GM10266 (cell line): ENCODE measurements at regions not wholly inside any gene's neighbourhood (a gene's known extent, or its start where the extent isn't known, plus 50 kb on each side); places are given as distances from the start of the nearest gene placed in this dataset.

ENCODE experiments used
- DNase-seq: peaks from one replicate; pipeline ENCODE4 v3.0.0; 2012; ENCODE audit errors: extremely low spot score
- TF ChIP-seq, protein P1 (sequence below): IDR thresholded peaks from 2 replicates; pipeline ENCODE4 v1.5.1; 2012; ENCODE audit warnings: mild to moderate bottlenecking, low read depth; ENCODE audit not compliant: control insufficient read depth, insufficient read depth; ENCODE audit errors: missing control alignments

DNA sequence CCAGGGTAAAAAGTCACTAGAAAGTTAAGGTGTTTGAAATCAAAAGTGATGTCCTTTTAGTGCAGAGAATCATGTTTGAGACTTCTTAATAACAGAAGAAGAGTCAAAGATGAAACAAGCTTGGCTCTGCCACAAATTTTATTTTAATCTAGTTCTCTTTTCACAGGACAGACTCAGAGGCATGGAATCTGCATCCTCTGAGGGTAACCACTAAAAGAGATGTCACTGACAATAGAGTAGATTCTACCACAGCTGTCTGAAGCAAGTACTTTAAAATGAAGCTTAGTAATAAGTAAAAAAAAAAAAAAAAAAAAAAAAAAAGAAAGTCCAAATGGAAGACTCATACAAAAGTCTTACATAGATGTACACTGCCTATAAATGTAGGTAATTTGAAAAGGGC lies 519.7 kb upstream of the PRMT6 start:
- DNase-seq, result no peak
- TF ChIP-seq, protein P1, sequence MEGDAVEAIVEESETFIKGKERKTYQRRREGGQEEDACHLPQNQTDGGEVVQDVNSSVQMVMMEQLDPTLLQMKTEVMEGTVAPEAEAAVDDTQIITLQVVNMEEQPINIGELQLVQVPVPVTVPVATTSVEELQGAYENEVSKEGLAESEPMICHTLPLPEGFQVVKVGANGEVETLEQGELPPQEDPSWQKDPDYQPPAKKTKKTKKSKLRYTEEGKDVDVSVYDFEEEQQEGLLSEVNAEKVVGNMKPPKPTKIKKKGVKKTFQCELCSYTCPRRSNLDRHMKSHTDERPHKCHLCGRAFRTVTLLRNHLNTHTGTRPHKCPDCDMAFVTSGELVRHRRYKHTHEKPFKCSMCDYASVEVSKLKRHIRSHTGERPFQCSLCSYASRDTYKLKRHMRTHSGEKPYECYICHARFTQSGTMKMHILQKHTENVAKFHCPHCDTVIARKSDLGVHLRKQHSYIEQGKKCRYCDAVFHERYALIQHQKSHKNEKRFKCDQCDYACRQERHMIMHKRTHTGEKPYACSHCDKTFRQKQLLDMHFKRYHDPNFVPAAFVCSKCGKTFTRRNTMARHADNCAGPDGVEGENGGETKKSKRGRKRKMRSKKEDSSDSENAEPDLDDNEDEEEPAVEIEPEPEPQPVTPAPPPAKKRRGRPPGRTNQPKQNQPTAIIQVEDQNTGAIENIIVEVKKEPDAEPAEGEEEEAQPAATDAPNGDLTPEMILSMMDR, result no peak

DNA sequence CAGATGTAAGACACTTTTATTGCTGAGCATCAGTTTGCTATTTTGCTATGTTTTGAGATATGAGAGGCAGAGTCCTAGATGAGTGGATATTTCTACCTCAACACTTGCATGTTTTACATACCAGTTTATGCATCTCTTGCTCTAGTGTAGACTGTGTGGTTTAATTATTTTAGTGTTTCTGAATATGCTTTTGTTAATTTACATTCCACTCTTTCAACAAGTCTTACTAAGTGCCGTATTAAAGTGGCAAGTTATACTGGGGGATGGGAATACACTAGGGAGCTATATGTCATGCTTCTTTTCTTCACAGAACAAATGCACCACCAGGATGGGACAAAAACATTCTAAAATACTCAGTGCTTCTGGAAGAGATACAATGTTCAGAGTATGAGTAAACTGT lies 507.7 kb upstream of the PRMT6 start:
- TF ChIP-seq, protein P1, result no peak
- no peak for DNase-seq

DNA sequence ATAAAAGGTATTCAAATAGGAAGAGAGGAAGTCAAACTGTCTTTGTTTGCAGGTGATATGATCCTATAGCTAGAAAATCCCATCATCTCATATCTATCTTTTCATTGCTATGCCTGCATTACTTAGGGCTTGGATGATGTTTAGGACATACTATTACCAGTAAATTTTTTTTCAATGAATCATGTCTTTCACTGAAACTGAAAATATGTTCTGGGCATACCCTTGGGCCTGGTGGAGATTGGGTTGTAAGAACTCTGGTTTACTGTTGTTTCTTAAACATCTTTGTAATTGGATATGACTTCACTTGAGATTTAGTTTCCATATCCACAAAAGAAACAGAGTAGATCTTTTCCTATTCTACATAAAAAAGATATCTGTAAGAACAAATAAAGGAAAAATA lies 502.2 kb upstream of the PRMT6 start:
- TF ChIP-seq, protein P1, result no peak
- DNase-seq, result no peak

DNA sequence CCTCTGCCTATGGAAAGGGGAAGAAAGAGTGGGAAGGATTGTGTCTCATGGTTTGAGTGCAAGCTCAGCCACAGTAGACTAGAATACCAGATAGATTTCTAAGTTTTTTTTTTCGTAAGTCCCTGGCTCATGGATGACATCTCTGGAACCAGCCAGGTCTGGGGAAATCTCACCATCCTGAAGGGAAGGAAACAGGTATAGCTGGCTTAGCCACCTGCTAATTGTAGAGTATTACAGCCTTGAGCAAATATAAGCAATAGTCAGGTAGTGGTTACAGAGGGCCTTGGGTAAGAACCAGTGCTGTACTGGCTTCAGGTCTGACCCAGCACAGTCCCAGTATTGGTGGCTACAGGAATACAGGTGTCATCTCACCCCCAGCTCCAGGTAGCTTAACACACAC lies 500.9 kb upstream of the PRMT6 start:
- TF ChIP-seq, protein P1, result no peak
- DNase-seq, result no peak

DNA sequence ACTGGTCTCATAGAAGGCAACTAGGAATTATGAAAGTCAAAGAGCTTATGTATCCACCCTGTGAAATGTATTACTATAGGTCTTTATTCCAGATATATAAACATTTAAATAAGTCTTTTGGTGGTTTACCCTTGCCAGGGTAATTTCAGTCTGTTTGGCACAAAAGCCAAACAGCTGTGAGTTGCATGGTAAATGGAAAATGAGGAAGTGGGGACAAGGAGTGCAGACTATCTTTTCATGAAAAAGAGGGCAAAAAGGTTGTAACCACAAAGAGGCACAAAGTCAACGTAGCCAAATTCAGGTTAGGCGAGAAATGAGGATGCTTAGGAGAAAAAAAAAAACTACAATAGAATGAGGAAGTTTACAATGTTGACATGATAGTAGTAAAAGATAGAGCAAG lies 492.3 kb upstream of the PRMT6 start:
- no peak for DNase-seq

DNA sequence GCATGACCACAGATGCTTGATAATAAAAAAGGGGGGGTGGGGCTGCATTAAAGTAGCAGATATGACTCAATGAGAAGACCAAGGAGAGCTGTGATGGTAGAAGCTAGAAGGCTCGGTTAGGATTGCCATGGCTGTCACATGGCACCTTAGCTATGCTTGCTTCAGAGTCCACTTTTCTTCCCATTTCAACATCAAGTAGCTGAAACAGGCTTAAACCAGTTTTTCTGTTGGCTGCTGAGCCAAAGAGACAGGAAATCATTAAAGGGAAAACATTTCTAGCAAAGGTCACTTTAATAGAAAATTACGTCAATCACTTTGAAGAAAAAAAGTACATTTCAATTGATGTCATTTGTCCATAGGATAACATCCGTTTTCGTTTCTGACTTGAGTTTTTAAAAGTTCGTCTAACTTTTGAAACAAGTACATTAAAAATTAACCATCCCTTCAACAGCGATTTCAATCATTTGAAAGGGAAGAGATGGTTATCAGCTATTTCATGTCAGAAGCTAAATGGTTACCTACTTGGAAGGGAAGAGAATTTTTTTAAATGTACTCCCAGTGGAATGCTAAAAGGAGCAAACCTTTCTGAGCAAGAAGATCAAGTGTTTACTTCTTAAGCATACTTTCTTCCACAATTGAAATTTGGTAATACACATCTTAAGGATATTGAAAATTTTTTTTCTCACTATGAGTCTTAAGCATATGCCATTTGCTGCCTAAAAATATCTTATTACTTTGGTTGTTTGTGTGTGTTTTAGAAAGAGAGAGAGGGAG lies 488.1 kb upstream of the PRMT6 start:
- DNase-seq, result no peak
- TF ChIP-seq, protein P1, result no peak

More for the DNA sequence above, 492.3 kb upstream of the PRMT6 start:
- TF ChIP-seq, protein P1, result no peak

DNA sequence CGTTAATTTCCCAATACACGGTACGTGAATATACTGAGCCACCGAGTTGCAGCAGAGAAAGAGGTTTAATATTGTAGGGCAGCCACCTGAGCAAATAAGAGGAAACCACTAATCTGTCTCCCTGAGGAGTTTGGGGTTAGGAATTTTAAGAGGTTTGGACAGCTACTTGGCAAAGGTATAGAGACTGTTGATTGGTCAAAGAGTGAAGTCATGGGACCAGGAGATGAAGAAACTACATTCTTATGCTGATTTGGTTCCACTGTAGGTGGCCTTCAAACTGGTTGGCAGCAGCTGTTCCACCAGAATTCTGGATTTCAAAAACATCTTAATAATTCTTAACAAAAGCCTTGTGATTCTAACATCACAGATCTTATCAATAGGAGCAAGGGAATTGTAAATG lies 485.4 kb upstream of the PRMT6 start:
- TF ChIP-seq, protein P1, result no peak
- no peak for DNase-seq
